RPMI8226 (cell line): ENCODE measurements at regions not wholly inside any gene's neighbourhood (a gene's known extent, or its start where the extent isn't known, plus 50 kb on each side); places are given as distances from the start of the nearest gene placed in this dataset.
"Not testable (repeated sequence)": the region's sequence is repeated elsewhere in the genome, so short reads cannot be mapped to it uniquely, and the experiment has no call there.

Source experiments
- DNase-seq: peaks from one replicate; pipeline ENCODE4 v3.0.0-alpha.2; 2015

DNA sequence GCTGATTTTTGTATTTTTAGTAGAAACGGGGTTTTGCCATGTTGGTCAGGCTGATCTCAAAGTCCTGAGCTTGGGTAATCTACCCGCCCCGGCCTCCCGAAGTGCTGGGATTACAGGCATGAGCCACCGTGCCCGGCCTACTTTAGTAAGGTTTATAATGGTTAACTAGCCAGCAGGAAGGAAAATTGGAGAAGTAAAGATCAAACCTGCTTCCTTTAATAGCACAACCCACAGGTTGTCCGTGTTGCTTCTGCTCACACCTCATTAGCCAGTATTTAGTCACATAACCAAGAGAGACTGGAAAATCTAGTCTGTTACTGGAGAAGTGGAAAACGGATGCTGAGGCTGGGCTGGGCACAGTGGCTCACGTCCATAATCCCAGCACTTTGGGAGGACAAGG, 51.9 kb upstream of the TBL1XR1 start:
- no peak for DNase-seq

DNA sequence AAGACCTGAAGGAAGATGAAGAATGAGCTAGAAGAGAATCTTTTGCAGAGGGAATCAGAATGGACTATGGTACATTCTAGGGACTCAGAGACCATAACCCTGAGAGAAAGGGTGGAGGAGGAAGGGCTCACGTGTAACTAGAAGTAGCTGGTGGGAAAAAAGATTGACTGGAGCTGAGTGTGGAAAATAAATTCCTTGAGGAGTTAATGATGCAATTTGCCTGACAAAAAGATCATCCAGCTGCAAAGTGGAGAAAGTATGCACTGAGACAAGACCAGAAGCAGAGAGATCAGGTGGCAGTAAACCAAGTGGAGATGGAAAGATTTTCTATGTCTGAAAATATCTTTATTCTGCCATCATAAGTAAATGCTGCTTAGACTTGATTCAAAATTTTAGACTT, 52.9 kb upstream of the TBL1XR1 start:
- no peak for DNase-seq

DNA sequence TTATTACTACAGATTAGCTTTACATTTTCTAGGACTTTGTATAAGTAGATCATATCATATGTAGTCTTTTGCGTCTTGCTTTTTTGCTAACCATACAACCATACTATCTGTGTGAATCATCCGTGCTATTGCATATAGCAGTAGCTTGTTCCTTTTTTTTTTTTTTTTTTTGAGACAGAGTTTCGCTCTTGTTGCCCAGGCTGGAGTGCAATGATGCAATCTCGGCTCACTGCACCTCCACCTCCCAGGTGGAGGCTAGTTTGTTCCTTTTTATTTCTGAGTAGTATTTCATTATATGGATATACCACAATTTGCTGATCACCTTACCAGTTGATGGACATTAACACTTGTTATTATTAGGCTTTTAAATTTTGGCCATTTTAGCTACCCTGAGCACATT, 54.5 kb upstream of the TBL1XR1 start:
- no peak for DNase-seq

DNA sequence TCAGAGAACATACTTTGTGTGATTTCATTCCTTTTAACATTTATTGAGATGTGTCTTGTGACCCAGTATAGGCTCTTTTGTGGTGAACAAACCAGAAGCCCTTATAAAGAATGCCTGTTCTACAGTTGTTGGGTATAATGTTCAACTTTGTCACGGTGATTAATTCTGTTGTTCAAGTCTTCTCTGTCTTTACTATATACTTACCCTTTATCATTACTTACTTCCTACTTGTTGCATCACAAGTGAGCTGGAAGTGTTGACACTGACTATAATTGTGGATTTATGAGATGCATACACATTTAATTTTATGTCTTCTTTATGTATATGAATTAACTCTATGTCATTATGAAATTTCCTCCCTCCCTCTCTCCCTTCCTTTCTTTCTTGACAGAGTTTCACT, 59.7 kb upstream of the TBL1XR1 start:
- DNase-seq = no peak

DNA sequence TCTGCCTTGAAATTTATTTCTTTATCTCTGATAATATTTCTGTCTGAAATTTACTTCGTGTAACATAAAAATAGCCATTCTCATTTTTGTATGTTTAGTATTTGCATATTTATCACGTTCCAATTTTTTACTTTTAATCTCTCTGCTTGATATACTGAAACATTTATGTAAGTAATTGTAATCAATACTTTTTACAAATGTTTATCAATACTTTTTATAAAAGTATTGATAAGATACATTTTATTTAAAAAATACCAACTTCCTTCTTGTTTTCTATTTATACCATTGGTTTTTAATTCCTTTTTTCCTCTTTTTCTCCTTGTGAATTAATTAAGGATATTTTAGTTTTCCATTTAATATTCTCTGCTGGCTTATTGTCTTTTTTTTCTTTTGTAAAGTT, 60.3 kb upstream of the TBL1XR1 start:
- no peak for DNase-seq

DNA sequence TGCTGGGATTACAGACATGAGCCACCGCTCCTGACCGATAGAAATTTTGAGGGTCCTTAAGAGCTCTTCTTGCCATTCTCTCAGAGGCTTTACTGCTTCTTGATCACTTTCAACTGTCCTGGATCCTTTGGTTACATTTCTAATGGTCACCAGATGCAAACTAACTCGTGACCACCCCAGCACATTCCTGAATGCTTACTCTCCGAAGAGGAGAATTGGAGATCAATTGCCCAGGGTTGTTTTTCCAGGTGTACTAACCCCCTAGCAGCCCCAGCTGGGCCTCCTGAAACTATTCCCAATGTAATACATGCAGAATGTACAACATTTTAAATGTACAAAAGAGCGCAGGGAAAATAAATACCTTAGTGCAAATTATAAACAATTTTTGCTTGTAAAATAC, 65.1 kb upstream of the TBL1XR1 start:
- DNase-seq = no peak

DNA sequence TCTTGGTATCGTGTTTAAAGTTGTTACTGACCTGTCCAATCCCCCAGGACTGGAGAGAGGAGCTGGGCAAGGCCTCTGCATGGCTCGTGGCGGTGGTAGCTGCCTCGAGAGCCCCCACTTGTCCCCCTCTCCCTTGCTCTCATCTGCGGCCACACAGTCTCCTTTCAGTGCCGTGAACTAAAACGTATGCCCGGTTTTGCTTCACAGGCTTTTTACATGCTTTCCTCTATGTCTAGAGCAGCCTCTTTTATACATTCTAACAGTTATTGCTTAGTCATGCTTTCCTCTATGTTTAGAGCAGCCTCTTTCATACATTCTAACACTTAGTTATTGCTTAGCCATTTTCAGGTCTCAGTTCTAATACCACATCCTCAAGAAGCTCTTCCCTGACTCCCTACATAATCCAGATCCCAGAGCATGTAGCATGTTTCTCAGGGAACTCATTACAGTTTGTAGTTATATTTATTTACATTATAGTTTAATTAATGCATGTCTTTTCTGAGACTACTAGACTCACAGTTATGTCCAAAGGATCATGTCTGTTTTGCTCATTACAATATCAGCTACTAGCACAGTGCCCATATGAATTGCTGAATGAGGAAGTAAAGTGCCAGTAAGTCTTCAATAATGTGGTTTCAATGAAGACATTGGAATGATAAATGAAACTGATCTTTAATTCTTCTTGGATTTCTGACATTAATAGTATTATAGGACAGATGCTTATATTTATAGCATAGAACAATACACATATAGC, 66.5 kb upstream of the TBL1XR1 start:
- no peak for DNase-seq

DNA sequence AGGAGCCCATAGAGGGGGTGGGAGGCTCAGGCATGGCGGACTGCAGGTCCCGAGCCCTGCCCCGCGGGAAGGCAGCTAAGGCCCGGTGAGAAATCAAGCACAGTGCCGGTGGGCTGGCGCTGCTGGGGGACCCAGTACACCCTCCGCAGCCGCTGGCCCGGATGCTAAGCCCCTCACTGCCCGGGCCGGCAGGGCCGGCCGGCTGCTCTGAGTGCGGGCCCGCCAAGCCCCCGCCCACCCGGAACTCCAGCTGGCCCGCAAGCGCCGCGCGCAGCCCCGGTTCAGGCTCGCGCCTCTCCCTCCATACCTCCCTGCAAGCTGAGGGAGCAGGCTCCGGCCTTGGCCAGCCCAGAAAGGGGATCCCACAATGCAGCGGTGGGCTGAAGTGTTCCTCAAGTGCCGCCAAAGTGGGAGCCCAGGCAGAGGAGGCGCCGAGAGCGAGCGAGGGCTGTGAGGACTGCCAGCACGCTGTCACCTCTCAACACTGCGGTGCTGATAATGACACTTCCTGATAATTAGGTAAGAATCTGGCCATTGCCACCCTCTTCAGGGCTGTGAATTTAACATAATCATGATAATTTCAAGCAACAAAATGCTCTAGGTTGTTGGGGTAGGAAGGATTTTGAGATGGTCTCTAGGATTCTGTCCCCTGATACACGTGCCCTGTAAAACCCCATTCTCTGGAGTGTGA, 74.7 kb upstream of the TBL1XR1 start:
- DNase-seq = not testable (repeated sequence)

DNA sequence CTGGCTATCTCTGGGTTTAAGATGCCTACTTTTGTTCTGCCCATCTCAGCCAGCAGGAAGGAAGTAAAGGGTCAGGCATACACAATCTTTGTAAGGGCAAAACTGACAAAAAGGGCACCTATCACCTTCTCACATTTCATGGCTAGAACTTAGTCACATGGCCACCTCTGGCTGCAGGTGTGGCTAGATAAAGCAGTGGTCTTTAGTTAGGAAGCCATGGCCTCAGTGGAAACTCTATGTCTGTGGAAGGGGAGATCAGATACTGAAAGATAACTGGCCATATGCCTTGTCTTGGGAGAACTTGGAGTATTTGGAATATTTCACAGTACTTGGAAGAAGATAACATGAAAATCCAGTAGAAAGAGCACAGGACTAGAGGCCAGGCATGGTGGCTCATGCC, 80.7 kb upstream of the TBL1XR1 start:
- no peak for DNase-seq

DNA sequence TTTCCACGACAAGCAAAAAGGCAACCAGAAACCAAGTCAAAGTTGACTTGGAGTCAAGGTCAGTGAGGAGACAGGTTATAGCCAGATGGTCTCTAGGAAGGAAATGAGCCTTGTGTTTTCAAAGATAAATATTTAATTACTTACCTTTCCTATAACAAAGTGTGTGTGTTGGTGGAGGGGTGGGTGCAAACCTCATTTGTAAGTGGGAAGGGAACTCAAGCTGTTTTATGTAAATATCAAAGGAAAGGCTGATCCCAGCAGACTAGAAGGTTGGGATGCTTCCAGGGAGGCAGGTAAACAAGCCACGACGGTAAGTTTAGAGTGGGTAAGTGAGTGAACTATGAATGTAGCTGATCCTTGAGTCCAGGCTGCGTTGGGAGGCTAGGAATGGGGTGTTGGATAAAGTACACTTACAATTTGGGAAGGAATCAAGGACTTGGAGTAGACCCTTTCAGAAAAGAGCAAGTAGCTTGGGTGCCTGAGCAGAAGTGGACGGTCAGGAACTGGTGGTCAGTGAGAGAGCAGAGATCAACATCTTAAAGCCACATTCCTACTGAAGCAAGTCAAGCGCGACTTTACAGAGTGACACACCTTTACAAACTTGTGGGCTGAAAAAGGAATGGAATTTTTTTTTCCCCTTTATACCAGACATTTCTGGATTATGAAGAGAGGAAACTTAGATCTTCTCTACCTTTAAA, 82.0 kb upstream of the TBL1XR1 start:
- DNase-seq = no peak

DNA sequence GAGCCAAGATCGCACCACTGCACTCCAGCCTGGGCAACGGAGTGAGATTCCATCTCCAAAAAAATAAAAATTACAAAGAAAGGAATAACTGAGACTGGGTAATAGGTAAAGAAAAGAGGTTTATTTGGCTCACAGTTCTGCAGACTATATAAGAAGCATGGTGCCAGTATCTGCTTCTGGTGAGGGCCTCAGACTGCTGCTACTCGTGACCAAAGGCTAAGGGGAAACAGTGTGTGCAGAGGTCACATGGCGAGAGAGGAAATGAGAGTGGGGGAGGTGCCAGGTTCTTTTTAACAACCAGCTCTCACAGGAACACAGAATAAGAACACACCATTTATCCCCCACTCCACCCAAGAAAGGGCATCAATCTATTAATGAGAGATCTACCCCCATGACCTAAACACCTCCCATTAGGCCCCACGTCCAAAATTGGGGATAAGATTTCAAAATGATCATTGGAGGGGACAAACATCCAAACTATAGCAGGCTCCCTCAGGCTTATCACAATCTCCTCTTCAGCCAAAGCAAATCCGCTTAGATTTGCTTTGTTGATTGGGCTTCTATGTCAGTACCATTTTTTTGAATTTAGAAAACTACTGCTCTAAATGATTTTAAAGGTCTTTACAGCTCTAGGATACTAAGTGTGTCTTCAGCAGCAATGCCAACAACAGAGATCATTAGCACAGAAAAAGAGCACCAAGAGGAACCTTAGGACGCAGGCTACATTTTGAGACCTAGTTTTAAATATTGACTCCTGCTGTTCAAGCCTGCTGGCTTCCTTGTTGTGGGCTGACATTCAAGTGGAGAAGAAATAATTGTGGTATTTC, 84.2 kb upstream of the TBL1XR1 start:
- peak; percentile 67 for DNase-seq

DNA sequence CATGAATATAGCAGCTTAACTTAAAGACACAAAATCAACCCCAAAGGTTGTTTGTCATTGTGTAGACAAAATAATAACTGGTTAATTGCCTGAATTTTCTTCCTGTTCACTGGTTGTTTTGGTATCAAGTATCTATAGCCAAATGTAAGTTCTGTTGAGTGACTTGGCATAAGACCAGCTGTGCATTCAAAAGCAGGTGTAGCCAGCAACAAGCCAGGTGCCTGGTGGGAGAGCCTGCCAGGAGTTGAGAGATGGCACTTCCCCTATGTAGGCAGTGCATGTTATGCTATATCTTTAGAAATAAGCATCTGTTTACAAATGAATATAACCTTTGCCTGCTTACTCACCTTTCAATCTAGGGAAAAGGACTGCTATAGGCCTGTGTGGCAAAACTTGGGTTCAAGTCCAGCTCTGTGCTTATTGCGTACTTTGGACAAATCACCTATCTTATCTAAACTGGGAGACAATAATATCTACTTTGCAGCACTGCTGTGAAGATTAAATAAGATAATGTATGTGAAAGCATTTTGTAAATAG, 84.9 kb upstream of the TBL1XR1 start:
- peak; percentile 98 for DNase-seq

DNA sequence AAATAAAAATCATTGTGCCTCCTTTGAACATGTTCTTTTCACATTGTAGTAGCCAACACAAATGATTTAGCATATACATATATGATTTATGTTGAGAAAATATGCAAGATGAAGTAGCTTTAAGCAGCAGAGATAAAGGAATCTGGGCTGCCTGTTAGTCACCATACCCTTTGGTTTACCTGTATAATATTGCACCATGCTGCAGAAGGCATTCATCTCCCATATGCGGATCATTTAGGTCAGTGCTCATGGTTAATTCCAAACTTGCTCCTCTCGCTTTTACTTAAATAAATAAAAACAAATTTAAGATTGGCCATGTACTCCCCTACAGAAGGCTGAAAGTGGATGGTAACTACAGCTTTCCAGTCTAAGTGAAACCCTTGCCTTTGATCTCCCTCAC, 86.7 kb upstream of the TBL1XR1 start:
- no peak for DNase-seq

DNA sequence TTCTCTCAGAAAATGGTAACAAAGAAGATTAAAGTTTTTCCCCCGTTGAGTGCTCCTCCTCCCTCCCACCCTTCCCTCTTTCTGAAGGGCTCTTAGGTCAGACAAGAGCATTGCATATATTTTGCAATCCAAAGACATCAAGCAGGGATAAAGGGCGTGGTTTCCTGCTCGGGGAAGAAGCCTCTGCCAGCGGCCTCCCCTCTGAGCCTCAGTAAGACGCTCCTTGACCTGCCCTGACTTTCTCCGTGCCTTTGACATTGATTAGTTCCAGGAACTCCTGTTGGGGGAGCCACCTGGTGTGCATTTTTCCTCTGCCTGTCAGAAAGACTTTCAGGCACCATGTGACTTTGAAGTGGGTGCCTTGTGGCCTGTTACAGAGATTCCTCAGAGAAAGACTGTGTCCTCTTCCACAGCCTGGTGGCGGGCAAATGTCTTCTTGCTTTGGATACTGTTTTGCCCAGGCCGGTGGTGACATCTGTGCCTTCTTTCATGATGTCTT, 87.2 kb upstream of the TBL1XR1 start:
- no peak for DNase-seq

DNA sequence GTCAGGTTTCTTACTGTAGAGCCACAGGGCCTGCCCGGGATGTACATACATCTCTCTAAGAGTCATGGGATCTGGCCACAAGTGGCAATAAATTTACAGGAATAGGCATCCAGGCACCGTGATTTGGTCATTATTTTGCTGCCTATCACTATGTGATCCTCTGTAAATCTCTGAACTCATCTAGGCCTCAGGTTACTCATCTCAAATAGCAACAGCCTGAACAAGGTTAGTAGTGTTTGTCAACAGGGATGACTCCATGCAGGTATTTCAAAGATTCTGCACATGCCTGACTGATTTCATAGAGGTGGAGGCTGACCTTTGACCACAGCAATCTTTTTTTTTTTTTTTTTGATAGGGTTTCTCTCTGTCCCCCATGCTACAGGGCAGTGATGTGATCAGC, 88.8 kb upstream of the TBL1XR1 start:
- DNase-seq = no peak

DNA sequence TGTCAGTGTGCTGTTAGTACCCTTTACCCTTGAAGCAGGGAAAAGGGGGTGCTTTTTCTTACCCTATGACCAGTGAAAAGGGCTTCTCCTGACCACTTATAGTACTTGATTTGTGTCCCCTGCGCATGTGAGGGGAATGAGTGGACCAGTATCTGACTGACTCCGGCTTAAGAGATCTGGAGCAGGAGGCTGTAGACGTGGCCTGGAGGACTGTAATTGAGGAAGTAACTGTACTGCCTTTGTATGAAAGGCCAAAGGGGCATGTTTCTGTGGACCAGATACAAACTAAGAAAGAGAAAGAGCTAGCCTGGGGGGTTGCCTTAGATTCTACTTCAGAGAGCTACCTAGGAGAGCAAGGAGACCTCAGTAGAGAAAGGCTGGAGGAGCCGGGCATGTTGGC, 89.9 kb upstream of the TBL1XR1 start:
- no peak for DNase-seq

DNA sequence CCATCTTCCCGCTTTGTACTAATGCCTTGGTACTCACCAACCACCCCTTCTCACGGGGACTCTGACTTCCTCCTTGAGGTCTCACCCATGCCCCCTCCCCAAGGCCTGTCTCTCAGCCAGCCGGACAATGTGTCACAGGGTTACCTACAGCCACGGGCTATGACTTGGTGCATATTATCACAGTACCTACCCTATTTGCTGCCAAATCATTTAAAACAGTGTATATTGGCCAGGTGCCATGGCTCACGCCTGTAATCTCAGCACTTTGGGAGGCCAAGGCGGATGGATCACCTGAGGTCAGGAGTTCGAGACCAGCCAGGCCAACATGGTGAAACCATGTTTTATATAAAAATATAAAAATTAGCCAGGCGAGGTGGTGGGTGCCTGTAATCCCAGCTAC, 93.4 kb upstream of the TBL1XR1 start:
- no peak for DNase-seq

DNA sequence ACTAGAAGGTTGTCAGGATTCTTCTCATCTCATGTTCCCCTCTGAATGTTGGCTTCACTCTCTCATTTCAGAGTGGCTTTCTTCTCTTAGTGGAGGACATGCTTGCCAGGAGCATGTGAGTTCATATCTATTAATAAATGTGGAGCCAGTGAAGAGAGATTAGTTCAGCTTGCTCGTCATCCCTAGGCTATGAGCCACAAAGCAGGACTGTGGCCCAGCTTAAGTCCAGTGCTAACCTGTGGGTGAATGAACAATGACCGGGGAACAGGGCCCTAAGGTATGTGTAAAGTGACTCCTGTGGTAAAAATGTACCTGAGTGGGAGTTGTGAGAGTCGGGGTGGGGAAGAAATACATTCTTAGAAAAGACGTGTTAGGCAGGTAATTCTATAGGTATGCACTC, 96.9 kb upstream of the TBL1XR1 start:
- no peak for DNase-seq

DNA sequence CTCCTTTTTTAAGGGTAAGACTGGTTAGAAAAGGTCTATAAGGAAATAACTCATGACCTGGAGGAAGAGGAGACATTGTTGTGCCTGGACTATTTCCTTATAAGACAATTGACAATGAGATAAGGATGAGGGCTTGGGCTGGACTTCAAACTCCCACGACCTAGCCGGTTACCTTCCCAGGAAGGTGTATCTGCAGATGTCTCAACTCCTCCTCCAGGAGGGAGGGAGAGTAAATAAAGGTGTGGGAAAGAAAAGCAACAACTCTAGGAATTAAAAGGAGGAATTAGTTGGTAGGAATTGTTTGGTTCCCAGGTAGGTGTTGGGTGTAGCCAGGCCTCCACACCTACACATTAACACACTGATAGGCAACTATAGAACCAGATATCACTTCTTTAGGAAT, 97.8 kb upstream of the TBL1XR1 start:
- DNase-seq = no peak

DNA sequence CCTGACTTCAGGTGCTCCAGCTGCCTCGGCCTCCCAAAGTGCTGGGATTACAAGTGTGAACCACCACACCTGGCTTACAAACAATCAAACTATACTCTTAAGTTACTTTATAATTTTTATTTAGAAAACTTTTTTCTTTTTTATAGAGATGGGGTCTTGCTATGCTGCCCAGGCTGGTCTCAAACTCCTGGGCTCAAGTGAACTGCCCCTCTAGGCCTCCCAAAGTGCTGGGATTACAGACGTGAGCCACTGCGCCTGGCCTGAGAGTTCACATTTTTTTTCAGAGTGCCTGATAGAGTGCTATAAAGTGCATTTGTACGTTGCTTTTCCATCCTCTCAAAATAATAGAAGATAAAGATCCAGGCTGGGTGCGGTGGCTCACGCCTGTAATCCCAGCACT, 102.0 kb upstream of the TBL1XR1 start:
- DNase-seq = no peak

DNA sequence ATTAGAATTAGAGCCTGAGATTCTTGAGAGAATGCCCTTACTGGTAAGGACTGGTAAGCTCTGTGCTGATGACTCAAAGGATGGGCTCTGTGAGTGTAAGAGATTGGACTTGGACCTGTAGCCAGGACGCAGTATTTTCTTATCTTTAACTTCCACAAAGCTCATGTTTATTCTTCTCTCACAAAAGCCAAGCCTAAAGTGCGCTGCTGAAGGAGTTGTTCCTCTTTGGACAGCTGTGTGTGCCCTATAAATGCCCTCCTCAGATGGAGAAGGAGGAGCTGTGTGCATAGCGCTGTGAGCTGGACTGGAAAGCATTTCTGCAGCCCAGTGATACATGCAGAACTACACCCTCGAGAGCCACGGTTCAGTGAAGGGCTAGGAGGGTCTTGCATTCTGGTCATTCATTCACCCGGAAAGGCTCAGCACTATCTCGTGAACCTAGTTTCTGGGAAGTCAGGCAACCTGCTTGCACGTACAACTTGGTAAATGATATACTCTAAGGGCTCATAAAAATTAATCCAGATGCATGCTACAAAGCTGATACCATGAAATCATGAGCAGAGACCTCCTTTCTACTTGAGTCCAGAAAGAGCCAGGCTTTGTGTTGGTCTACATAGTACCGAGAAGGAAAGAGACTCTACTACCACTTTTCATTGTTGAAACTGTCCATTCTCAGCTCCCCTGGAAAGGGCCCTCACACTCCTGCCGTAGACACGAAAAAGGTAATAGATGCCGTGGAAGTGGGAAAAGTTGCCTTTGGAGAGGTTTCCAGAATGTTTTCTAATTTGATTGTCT, 103.0 kb upstream of the TBL1XR1 start:
- DNase-seq = peak; percentile 31

DNA sequence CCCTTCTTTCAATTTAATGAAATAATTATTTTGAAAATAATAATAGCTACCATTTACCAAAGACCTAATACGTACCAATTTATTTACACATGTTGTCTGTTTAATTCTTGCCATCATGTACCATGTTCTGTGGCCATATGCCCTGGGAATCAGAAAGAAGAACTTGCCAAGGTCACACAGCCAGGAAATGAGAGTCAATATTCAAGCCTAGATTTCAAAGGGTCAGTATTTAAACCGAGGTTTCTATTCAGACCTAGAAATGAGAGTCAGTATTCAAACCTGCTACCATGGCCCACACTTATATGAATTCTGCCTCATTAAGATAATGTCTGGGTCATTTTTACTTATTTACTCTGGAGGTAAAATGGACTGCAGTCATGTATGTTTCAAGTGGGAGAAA, 103.6 kb upstream of the TBL1XR1 start:
- no peak for DNase-seq
